Lower lobe of right lung (tissue), 2 donors: ENCODE measurements at regions not wholly inside any gene's neighbourhood (a gene's known extent, or its start where the extent isn't known, plus 50 kb on each side); places are given as distances from the start of the nearest gene placed in this dataset.
A peak's percentile ranks its signal among the peaks of the same experiment; 100 is the strongest.

ENCODE experiments used
- ATAC-seq, 2 donors: fragments of 200-7000 bp; cut with Tn5 transposase; one replicate each; pipeline ENCODE4 v1.9.1; 2020 to 2022; ENCODE audit warnings: mild to moderate bottlenecking in 2 of 2, moderate library complexity in 2 of 2
- DNase-seq: peaks from one replicate; pipeline ENCODE4 v3.0.0-alpha.2; 2020
- H3K27ac ChIP-seq: fragments of 200-600 bp; one replicate; pipeline ENCODE4 v1.8.0; 2022
- H3K27me3 ChIP-seq: fragments of 200-600 bp; one replicate; pipeline ENCODE4 v1.8.0; 2022; ENCODE audit warnings: low read depth
- H3K36me3 ChIP-seq: fragments of 200-600 bp; one replicate; pipeline ENCODE4 v1.8.0; 2022; ENCODE audit warnings: mild to moderate bottlenecking
- H3K4me1 ChIP-seq: fragments of 200-600 bp; one replicate; pipeline ENCODE4 v1.8.0; 2022
- H3K4me3 ChIP-seq: fragments of 200-600 bp; one replicate; pipeline ENCODE4 v1.8.0; 2022; ENCODE audit warnings: mild to moderate bottlenecking
- H3K9me3 ChIP-seq: fragments of 200-600 bp; one replicate; pipeline ENCODE4 v1.8.0; 2022
- intact Hi-C: fragments of 100-400 bp; cut with DNase I; formaldehyde crosslinking; loops from one replicate; pipeline ENCODE4 v1.11.0; 2022
- TF ChIP-seq, protein P1 (sequence below): fragments of 200-600 bp; IDR thresholded peaks from one replicate; pipeline ENCODE4 v1.8.0; 2022; ENCODE audit warnings: antibody characterized with exemption, mild to moderate bottlenecking
- donor health status: DM: no; HTN: yes; CAD: no; lungs with severe emphysema.

DNA sequence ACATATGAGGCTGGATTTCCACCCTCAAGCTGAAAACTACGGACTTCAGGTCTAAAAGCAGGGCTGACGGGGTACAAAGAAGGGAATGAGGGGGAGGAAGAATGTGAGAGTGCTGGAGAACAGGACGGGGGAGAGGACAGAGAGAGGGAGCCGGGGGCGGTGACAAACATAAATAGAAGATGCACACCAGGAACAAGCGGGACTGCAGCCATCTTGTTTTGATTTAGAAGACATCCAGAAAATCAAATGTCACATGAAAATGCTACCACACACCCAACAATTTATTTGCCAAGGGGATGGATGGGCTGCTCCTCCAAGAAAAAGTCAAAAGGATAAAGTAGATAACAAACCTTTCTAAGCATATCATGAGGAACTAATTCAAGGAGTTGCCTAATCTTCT, 59.2 kb upstream of the FHL2 start:
- Histone ChIP-seq H3K4me3 (no peak overlapping the region), H3K36me3 (no peaks in the 10 kb centered on the region), H3K27ac (no peak overlapping the region), H3K9me3 (no peaks in the 10 kb centered on the region), H3K27me3 (no peaks in the 10 kb centered on the region), H3K4me1 (no peaks in the 10 kb centered on the region)
- no peak for DNase-seq
- intact Hi-C loops, result no loop called here
- TF ChIP-seq, protein P1, sequence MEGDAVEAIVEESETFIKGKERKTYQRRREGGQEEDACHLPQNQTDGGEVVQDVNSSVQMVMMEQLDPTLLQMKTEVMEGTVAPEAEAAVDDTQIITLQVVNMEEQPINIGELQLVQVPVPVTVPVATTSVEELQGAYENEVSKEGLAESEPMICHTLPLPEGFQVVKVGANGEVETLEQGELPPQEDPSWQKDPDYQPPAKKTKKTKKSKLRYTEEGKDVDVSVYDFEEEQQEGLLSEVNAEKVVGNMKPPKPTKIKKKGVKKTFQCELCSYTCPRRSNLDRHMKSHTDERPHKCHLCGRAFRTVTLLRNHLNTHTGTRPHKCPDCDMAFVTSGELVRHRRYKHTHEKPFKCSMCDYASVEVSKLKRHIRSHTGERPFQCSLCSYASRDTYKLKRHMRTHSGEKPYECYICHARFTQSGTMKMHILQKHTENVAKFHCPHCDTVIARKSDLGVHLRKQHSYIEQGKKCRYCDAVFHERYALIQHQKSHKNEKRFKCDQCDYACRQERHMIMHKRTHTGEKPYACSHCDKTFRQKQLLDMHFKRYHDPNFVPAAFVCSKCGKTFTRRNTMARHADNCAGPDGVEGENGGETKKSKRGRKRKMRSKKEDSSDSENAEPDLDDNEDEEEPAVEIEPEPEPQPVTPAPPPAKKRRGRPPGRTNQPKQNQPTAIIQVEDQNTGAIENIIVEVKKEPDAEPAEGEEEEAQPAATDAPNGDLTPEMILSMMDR, result no peak
- no peak for ATAC-seq

DNA sequence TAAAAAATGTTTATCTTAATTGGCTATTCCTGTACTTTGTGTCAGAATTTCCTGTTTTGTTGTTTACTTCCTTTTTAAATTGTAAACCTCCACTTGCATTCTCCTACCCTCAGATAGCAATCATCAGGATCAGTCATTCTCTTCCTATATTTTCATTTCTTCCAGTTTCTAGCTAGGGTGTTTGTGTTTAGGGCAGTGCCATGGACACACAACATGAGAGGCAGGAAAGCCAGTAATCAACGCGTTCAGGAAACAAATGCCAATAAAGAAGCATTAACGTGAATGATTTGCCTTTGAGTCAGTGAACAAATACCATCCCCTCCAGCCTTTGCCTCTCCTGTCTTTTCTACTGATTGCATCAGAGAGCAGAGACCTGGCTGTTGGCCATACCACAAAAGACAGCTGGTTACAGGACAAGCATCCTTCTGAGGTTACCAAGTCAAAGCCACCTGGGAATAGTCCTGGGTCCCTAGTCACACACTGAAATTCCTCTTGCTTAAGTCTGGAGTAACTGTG, 56.7 kb upstream of the FHL2 start:
- DNase-seq (no peak), ATAC-seq (peak; percentile 23 to 68)
- Histone ChIP-seq H3K36me3 (no peaks in the 10 kb centered on the region), H3K27me3 (no peaks in the 10 kb centered on the region), H3K4me1 (no peaks in the 10 kb centered on the region), H3K27ac (no peak overlapping the region), H3K9me3 (no peaks in the 10 kb centered on the region), H3K4me3 (no peak overlapping the region)
- intact Hi-C loops, result no loop called here
- TF ChIP-seq, protein P1, result no peak

DNA sequence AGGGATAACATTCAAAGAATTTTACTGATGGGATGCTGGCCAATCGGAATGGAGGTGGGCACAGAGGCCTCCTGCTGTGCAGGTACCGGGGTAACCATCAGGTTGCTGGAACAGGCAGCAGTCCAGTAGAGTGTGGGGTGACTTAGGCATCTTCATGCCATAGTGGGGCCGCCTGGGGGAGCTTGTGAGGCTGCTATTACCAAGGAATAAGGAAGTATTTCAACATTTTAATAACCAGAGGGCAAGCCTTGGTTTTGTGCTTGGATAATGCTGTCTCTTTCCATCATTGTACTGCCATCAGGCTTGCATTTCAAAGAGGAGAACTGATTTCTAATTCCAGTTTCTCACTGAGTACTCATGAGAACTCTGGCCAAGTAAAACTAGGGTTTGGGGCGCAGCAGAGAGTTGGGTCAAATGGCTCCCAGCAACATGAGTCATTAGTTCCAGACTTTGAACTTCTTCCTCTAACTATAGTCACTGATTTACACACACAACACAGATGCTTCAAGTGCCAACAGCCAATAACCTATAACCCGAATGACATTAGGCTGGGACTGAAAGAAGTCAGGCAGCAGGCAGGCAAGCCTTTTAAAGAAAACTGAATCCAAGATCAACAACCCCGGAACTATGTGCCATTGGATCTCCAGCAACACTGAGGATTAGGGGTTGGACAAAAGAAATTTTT, 56.1 kb upstream of the FHL2 start:
- H3K9me3 ChIP-seq, result no peaks in the 10 kb centered on the region
- no peaks in the 10 kb centered on the region for H3K36me3 ChIP-seq
- TF ChIP-seq, protein P1, result peak; percentile 7
- ATAC-seq, result peak; percentile 39 to 61
- intact Hi-C loops, result no loop called here
- no peak overlapping the region for H3K27ac ChIP-seq
- no peaks in the 10 kb centered on the region for H3K27me3 ChIP-seq
- peak; percentile 50 for DNase-seq
- no peaks in the 10 kb centered on the region for H3K4me1 ChIP-seq
- H3K4me3 ChIP-seq, result no peak overlapping the region

DNA sequence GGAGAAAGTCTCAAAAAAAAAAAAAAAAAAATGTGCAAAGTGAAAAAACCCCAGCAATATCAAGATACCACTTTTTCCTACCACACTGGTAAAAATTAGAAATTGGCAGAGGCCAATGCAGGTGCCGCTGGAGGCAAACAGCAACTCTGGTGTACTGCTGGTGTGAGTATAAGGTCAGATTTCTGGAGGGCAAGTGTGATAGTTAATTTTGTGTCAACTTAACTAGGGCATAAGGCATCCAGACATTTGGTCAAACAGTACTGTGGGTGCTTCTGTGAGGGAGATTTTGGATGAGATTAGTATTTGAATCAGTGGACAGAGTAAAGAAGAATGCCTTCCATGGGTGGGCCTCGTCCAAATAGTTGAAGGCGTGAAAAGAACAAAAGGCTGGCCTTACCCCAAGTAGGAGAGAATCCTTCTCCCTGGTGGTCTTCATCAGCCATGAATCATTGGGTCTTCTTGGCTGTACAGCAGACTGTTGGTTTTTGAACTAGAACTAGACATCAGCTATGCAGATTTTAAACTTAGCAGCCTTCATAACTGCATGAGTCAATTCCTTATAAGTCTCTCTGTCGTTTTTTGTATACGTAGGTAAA, 52.8 kb upstream of the FHL2 start:
- H3K27ac ChIP-seq, result no peak overlapping the region
- no peaks in the 10 kb centered on the region for H3K9me3 ChIP-seq
- ATAC-seq (no peak), DNase-seq (no peak)
- H3K27me3 ChIP-seq, result no peaks in the 10 kb centered on the region
- H3K36me3 ChIP-seq, result no peaks in the 10 kb centered on the region
- TF ChIP-seq, protein P1, result no peak
- no peak overlapping the region for H3K4me3 ChIP-seq
- intact Hi-C loops, result no loop called here
- no peaks in the 10 kb centered on the region for H3K4me1 ChIP-seq

DNA sequence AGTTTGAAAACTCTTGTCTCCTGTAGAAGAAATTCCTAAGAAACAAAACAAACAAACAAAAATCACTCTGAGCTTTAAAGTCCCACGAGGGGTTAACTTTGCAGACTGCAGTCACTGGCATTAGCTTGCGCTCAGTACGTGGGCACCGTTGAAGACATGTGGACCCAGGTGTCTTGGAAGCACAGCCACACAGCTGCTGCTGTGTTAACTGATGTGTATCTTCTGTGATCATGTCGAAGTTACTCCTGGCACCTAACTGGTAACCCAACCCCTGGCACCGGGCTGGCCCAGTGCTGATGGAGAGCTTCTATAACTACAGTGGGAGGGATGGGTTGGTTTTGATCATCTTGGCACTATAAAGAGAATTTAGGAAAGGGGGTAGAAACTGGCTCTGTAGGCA, 51.6 kb upstream of the FHL2 start:
- Histone ChIP-seq H3K36me3 (no peaks in the 10 kb centered on the region), H3K27ac (no peak overlapping the region), H3K27me3 (no peaks in the 10 kb centered on the region), H3K4me1 (no peaks in the 10 kb centered on the region), H3K9me3 (no peaks in the 10 kb centered on the region), H3K4me3 (no peak overlapping the region)
- TF ChIP-seq, protein P1, result no peak
- intact Hi-C loops, result no loop called here
- DNase-seq, result no peak
- no peak for ATAC-seq
